HG03378 (cell line): ENCODE measurements at regions not wholly inside any gene's neighbourhood (a gene's known extent, or its start where the extent isn't known, plus 50 kb on each side); places are given as distances from the start of the nearest gene placed in this dataset.
"Not testable (repeated sequence)": the region's sequence is repeated elsewhere in the genome, so short reads cannot be mapped to it uniquely, and the experiment has no call there.

ENCODE experiments used
- ATAC-seq: cut with Tn5 transposase; IDR thresholded peaks from one replicate; pipeline ENCODE4 v1.9.1; 2021; ENCODE audit warnings: mild to moderate bottlenecking, moderate library complexity; ENCODE audit not compliant: unreplicated experiment

GRCh38 chr5:98259595-98259994 is 513.9 kb upstream of the RGMB start:
- no peak for ATAC-seq

- no peak for ATAC-seq
These were observed 510.4 kb upstream of the RGMB start for GRCh38 chr5:98263084-98263483.

- no peak for ATAC-seq
These were observed 505.2 kb upstream of the RGMB start for GRCh38 chr5:98268162-98268860.

GRCh38 chr5:98275980-98276379 is 497.5 kb upstream of the RGMB start:
- ATAC-seq: no peak

GRCh38 chr5:98282521-98282920 is 490.9 kb upstream of the RGMB start:
- no peak for ATAC-seq

GRCh38 chr5:98292496-98292895 is 481.0 kb upstream of the RGMB start:
- ATAC-seq: no peak

- no peak for ATAC-seq
These were observed 477.0 kb upstream of the RGMB start for GRCh38 chr5:98296426-98296825.

- ATAC-seq: no peak
These were observed 474.0 kb upstream of the RGMB start for GRCh38 chr5:98299435-98299834.

- no peak for ATAC-seq
These were observed 471.9 kb upstream of the RGMB start for GRCh38 chr5:98301547-98301946.

GRCh38 chr5:98307811-98308210 is 465.7 kb upstream of the RGMB start:
- no peak for ATAC-seq

GRCh38 chr5:98308231-98308630 is 465.2 kb upstream of the RGMB start:
- ATAC-seq: no peak

- ATAC-seq: no peak
These were observed 464.5 kb upstream of the RGMB start for GRCh38 chr5:98308960-98309359.

GRCh38 chr5:98309785-98310598 is 463.5 kb upstream of the RGMB start:
- peak; percentile 85 for ATAC-seq

- no peak for ATAC-seq
These were observed 459.2 kb upstream of the RGMB start for GRCh38 chr5:98314292-98314691.

GRCh38 chr5:98318386-98318785 is 455.1 kb upstream of the RGMB start:
- no peak for ATAC-seq

GRCh38 chr5:98319299-98320011 is 454.0 kb upstream of the RGMB start:
- ATAC-seq: no peak

- ATAC-seq: no peak
These were observed 453.1 kb upstream of the RGMB start for GRCh38 chr5:98320343-98320742.

- no peak for ATAC-seq
These were observed 452.1 kb upstream of the RGMB start for GRCh38 chr5:98321361-98321760.

GRCh38 chr5:98325187-98325586 is 448.3 kb upstream of the RGMB start:
- not testable (repeated sequence) for ATAC-seq

GRCh38 chr5:98328015-98328414 is 445.4 kb upstream of the RGMB start:
- ATAC-seq: no peak

GRCh38 chr5:98330871-98331270 is 442.6 kb upstream of the RGMB start:
- no peak for ATAC-seq

GRCh38 chr5:98333921-98334320 is 439.5 kb upstream of the RGMB start:
- ATAC-seq: no peak
